OCI-LY7 (cell line): ENCODE measurements at regions not wholly inside any gene's neighbourhood (a gene's known extent, or its start where the extent isn't known, plus 50 kb on each side); places are given as distances from the start of the nearest gene placed in this dataset.

Experiments
- EZH2phosphoT487 ChIP-seq: fragments of 200-600 bp; sonication (generic); IDR thresholded peaks from 2 replicates; pipeline ENCODE4 v1.6.1; 2018; ENCODE audit warnings: low read depth, borderline replicate concordance, mild to moderate bottlenecking, mixed run types, antibody characterized with exemption, low read length, moderate library complexity, mixed read lengths
- TF ChIP-seq, protein P1 (sequence below): fragments of 200-600 bp; sonication (generic); conservative IDR thresholded peaks from 2 replicates; pipeline ENCODE4 v1.5.1; 2014; ENCODE audit warnings: mild to moderate bottlenecking, antibody characterized with exemption, low read length, moderate library complexity, mixed read lengths

DNA sequence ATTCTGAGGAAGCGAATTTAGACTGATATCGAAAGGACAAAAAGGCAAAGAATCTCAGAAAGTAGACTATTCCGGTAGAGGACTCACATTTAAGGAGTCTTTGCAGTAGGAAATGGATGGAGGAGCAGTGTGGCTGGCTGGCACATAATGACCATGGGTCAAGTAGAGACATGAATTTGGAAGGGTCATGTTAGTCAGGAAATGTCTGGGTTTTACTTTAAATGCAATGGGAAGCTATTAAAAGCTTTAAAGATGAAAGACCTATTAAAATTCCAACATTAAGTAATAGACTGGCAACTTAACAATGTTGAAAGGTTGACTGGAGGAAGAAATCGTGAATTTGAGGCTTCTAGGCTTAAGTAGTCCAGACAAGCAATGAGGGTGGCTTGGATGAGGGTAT, 90.0 kb upstream of the SEMA3C start:
- TF ChIP-seq, protein P1, sequence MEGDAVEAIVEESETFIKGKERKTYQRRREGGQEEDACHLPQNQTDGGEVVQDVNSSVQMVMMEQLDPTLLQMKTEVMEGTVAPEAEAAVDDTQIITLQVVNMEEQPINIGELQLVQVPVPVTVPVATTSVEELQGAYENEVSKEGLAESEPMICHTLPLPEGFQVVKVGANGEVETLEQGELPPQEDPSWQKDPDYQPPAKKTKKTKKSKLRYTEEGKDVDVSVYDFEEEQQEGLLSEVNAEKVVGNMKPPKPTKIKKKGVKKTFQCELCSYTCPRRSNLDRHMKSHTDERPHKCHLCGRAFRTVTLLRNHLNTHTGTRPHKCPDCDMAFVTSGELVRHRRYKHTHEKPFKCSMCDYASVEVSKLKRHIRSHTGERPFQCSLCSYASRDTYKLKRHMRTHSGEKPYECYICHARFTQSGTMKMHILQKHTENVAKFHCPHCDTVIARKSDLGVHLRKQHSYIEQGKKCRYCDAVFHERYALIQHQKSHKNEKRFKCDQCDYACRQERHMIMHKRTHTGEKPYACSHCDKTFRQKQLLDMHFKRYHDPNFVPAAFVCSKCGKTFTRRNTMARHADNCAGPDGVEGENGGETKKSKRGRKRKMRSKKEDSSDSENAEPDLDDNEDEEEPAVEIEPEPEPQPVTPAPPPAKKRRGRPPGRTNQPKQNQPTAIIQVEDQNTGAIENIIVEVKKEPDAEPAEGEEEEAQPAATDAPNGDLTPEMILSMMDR = no peak
- TF ChIP-seq EZH2phosphoT487 = no peak
